ENCODE measurements at regions not wholly inside any gene's neighbourhood (a gene's known extent, or its start where the extent isn't known, plus 50 kb on each side); places are given as distances from the start of the nearest gene placed in this dataset.

- DNase-seq = no peak
- TF ChIP-seq CTCF (IDR thresholded peaks at IDR 0.05) = no peak
- no peak for TF ChIP-seq POLR2A (IDR thresholded peaks at IDR 0.05)
These were observed 80.5 kb upstream of the PRMT6 start for GRCh38 chr1:106975944-106976343.

GRCh38 chr1:106978477-106979322, 77.8 kb upstream of the PRMT6 start:
- intact Hi-C loops (cut with DNase I; ENCODE audit: low total_unique reads) = no loop called here
- H3K4me1 ChIP-seq = no peaks in the 10 kb centered on the region
- no peak overlapping the region for H3K27ac ChIP-seq
- no peaks in the 10 kb centered on the region for H3K36me3 ChIP-seq (ENCODE audit: low read depth, missing control alignments)
- H3K9me3 ChIP-seq = no peaks in the 10 kb centered on the region
- TF ChIP-seq POLR2A (IDR thresholded peaks at IDR 0.05) = no peak
- no peak for TF ChIP-seq CTCF (IDR thresholded peaks at IDR 0.05)
- no peak for DNase-seq
- H3K27me3 ChIP-seq = no peaks in the 10 kb centered on the region
- no peak overlapping the region for H3K4me3 ChIP-seq
- 67 to 76% methylated on average over 3 of the region's 3 CpGs for WGBS, 2 donors

More at GRCh38 chr1:106975944-106976343, 80.5 kb upstream of the PRMT6 start:
- Histone ChIP-seq H3K27me3 (no peaks in the 10 kb centered on the region), H3K4me1 (no peaks in the 10 kb centered on the region), H3K27ac (no peak overlapping the region), H3K36me3 (ENCODE audit: low read depth, missing control alignments) (no peaks in the 10 kb centered on the region), H3K9me3 (no peaks in the 10 kb centered on the region), H3K4me3 (no peak overlapping the region)
- intact Hi-C loops (cut with DNase I; ENCODE audit: low total_unique reads) = no loop called here
- 86 to 89% methylated on average over 2 of the region's 2 CpGs for WGBS, 2 donors

GRCh38 chr1:106979371-106979770, 77.1 kb upstream of the PRMT6 start:
- Histone ChIP-seq H3K9me3 (no peaks in the 10 kb centered on the region), H3K27ac (no peak overlapping the region), H3K27me3 (no peaks in the 10 kb centered on the region), H3K4me1 (no peaks in the 10 kb centered on the region), H3K4me3 (no peak overlapping the region), H3K36me3 (ENCODE audit: low read depth, missing control alignments) (no peaks in the 10 kb centered on the region)
- intact Hi-C loops (cut with DNase I; ENCODE audit: low total_unique reads) = no loop called here
- no peak for DNase-seq
- TF ChIP-seq POLR2A (IDR thresholded peaks at IDR 0.05) (no peak), CTCF (IDR thresholded peaks at IDR 0.05) (no peak)
- 49 to 65% methylated on average over 2 of the region's 2 CpGs for WGBS, 2 donors

- H3K9me3 ChIP-seq = no peaks in the 10 kb centered on the region
These were observed 76.4 kb upstream of the PRMT6 start for GRCh38 chr1:106980121-106980520.

More at GRCh38 chr1:106980121-106980520, 76.4 kb upstream of the PRMT6 start:
- H3K4me1 ChIP-seq = no peaks in the 10 kb centered on the region
- H3K27ac ChIP-seq = no peak overlapping the region
- H3K36me3 ChIP-seq (ENCODE audit: low read depth, missing control alignments) = no peaks in the 10 kb centered on the region
- 56 to 76% methylated on average over 3 of the region's 3 CpGs for WGBS, 2 donors
- intact Hi-C loops (cut with DNase I; ENCODE audit: low total_unique reads) = no loop called here
- no peak for DNase-seq
- no peak overlapping the region for H3K4me3 ChIP-seq
- TF ChIP-seq CTCF (IDR thresholded peaks at IDR 0.05) (no peak), POLR2A (IDR thresholded peaks at IDR 0.05) (no peak)
- H3K27me3 ChIP-seq = no peaks in the 10 kb centered on the region

Measured in testis (tissue), 2 donors.